Upper lobe of left lung (tissue), 6 donors: ENCODE measurements at regions not wholly inside any gene's neighbourhood (a gene's known extent, or its start where the extent isn't known, plus 50 kb on each side); places are given as distances from the start of the nearest gene placed in this dataset.

Experiments used
- ATAC-seq, 2 donors: fragments of 200-7000 bp; cut with Tn5 transposase; one replicate each; pipeline ENCODE4 v1.9.1; 2022; ENCODE audit warnings: mild to moderate bottlenecking in 2 of 2, moderate library complexity in 2 of 2; ENCODE audit not compliant: low FRiP score in 2 of 2
- DNase-seq, 2 donors: peaks; one replicate each; pipeline ENCODE4 v3.0.0-alpha.2; 2019 to 2020
- H3K27ac ChIP-seq, 4 donors: fragments of 200-600 bp; sonication (generic); one replicate each; pipeline ENCODE4 v1.5.1; 2016 to 2019
- H3K27me3 ChIP-seq, 4 donors: fragments of 200-600 bp; sonication (generic); one replicate each; pipeline ENCODE4 v1.5.1; 2017 to 2019
- H3K36me3 ChIP-seq, 4 donors: fragments of 200-600 bp; sonication (generic); one replicate each; pipeline ENCODE4 v1.5.1; 2016 to 2019
- H3K4me1 ChIP-seq, 4 donors: fragments of 200-600 bp; sonication (generic); one replicate each; pipeline ENCODE4 v1.5.1; 2018 to 2019
- H3K4me3 ChIP-seq, 4 donors: fragments of 200-600 bp; sonication (generic); one replicate each; pipeline ENCODE4 v1.5.1; 2017 to 2019; ENCODE audit warnings: mild to moderate bottlenecking in 2 of 4, moderate library complexity in 1 of 4
- H3K9me3 ChIP-seq, 4 donors: fragments of 200-600 bp; sonication (generic); one replicate each; pipeline ENCODE4 v1.5.1; 2018 to 2019
- CTCF ChIP-seq, 6 experiments: fragments of 450-650 bp in 4 of 6; fragments of 200-600 bp in 2 of 6; sonication (generic) in 2 of 6; IDR thresholded peaks; one replicate each; pipeline ENCODE4 v1.5.1; 2016 to 2019; ENCODE audit warnings: antibody characterized with exemption in 6 of 6
- EP300 ChIP-seq, 4 donors: sonication (generic); formaldehyde crosslinking; IDR thresholded peaks; one replicate each; pipeline ENCODE4 v1.5.1; 2017; ENCODE audit warnings: antibody characterized with exemption in 4 of 4, control low read depth in 2 of 4
- POLR2A ChIP-seq, 4 donors: fragments of 450-650 bp; IDR thresholded peaks; one replicate each; pipeline ENCODE4 v1.5.1; 2016 to 2017; ENCODE audit warnings: antibody characterized with exemption in 4 of 4, mild to moderate bottlenecking in 2 of 4
- POLR2AphosphoS5 ChIP-seq, 2 donors: sonication (generic); formaldehyde crosslinking; IDR thresholded peaks; one replicate each; pipeline ENCODE4 v1.5.1; 2017; ENCODE audit warnings: antibody characterized with exemption in 2 of 2
- WGBS, 2 donors: methylation state at CpG; one replicate each; pipeline ENCODE4 v1.1.5; 2017 to 2018; 5-methylcytosine and 5-hydroxymethylcytosine counted together
- donor health status: DM: no; HTN: no; CAD: no; lungs with moderate emphysema.
- donor health status: DM: no; HTN: yes; CAD: no; lungs with severe emphysema.

- Histone ChIP-seq H3K9me3 (no peaks in the 10 kb centered on the region), H3K27ac (no peak overlapping the region), H3K4me1 (no peaks in the 10 kb centered on the region), H3K27me3 (no peaks in the 10 kb centered on the region), H3K4me3 (no peak overlapping the region), H3K36me3 (no peaks in the 10 kb centered on the region)
- no peak for ATAC-seq
- 68% methylated on average over 2 of the region's 2 CpGs for WGBS, 2 donors
- no peak for TF ChIP-seq CTCF (IDR thresholded peaks at IDR 0.05)
- TF ChIP-seq POLR2AphosphoS5 (IDR thresholded peaks at IDR 0.05) = no peak
- TF ChIP-seq EP300 (IDR thresholded peaks at IDR 0.05) = no peak
- TF ChIP-seq POLR2A (IDR thresholded peaks at IDR 0.05) = no peak
- DNase-seq = no peak
Measured at GRCh38 chr3:182671541-182671940, 121.8 kb upstream of the ATP11B start.

- Histone ChIP-seq H3K27ac (no peak overlapping the region), H3K4me3 (no peak overlapping the region), H3K4me1 (no peaks in the 10 kb centered on the region), H3K27me3 (no peaks in the 10 kb centered on the region), H3K36me3 (no peaks in the 10 kb centered on the region), H3K9me3 (no peaks in the 10 kb centered on the region)
- no peak for DNase-seq
- 69 to 70% methylated on average over 5 of the region's 5 CpGs for WGBS, 2 donors
- TF ChIP-seq POLR2A (IDR thresholded peaks at IDR 0.05) (no peak), CTCF (IDR thresholded peaks at IDR 0.05) (no peak), EP300 (IDR thresholded peaks at IDR 0.05) (no peak), POLR2AphosphoS5 (IDR thresholded peaks at IDR 0.05) (no peak)
- ATAC-seq = no peak
Measured at GRCh38 chr3:182671942-182672341, 121.4 kb upstream of the ATP11B start.

DNA sequence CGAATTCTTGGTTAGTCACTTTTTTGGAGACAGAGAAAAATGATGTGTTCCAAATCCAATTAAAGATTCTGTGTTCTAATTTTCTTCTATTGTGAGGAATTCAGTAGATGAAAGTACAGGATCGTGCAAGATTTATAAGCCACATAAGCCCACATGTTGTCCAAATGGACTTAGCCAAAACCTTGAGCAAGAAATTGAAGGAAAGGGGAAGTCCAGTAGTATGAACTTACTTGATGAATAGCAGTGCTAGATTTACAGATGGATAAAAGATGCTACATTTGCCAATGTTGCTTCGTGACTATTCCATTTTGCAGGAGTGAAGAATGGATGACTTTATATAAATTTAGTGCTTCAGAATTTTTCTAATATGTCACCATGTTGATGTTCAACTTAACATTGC, 120.0 kb upstream of the ATP11B start:
- no peaks in the 10 kb centered on the region for H3K27me3 ChIP-seq
- no peaks in the 10 kb centered on the region for H3K9me3 ChIP-seq
- H3K4me3 ChIP-seq = no peak overlapping the region
- no peak for DNase-seq
- WGBS, 2 donors = 75 to 77% methylated on average over 3 of the region's 3 CpGs
- no peak overlapping the region for H3K27ac ChIP-seq
- no peaks in the 10 kb centered on the region for H3K36me3 ChIP-seq
- TF ChIP-seq POLR2A (IDR thresholded peaks at IDR 0.05) (no peak), EP300 (IDR thresholded peaks at IDR 0.05) (no peak), POLR2AphosphoS5 (IDR thresholded peaks at IDR 0.05) (no peak), CTCF (IDR thresholded peaks at IDR 0.05) (no peak)
- no peaks in the 10 kb centered on the region for H3K4me1 ChIP-seq
- ATAC-seq = no peak

- ATAC-seq (peak in 1 of 2 donors; percentile 81), DNase-seq (peak; percentile 44 to 91)
- Histone ChIP-seq H3K9me3 (no peaks in the 10 kb centered on the region), H3K27ac (peak overlapping the region in 2 of 4 donors; percentile 33 to 43), H3K4me1 (peaks cover 10 to 18% (median 14%) of the 10 kb centered on the region in 4 donors), H3K27me3 (peaks cover 0 to 9% (median 3%) of the 10 kb centered on the region in 4 donors), H3K4me3 (peak overlapping the region; percentile 27 to 59 (median 49)), H3K36me3 (no peaks in the 10 kb centered on the region)
- 2 to 3% methylated on average over 18 to 77 of the region's 80 CpGs for WGBS, 2 donors
- TF ChIP-seq POLR2AphosphoS5 (IDR thresholded peaks at IDR 0.05) (no peak), CTCF (IDR thresholded peaks at IDR 0.05) (peak in 3 of 6 experiments; percentile 7 to 16 (median 7))
Measured at GRCh38 chr3:182682263-182683241, 110.8 kb upstream of the ATP11B start.
